Naive thymus-derived CD4-positive, alpha-beta T cell (primary cell): ENCODE measurements at regions not wholly inside any gene's neighbourhood (a gene's known extent, or its start where the extent isn't known, plus 50 kb on each side); places are given as distances from the start of the nearest gene placed in this dataset.

Experiments
- ATAC-seq: fragments of 150-1000 bp; cut with Tn5 transposase; 2 replicates; pipeline ENCODE4 v1.10.0; 2021; ENCODE audit warnings: mild to moderate bottlenecking, moderate library complexity
- CTCF ChIA-PET: fragments of 350-600 bp; sonication (Branson Sonifier 250); formaldehyde crosslinking; loops from one replicate; lab custom pipeline; 2021; ENCODE audit warnings: antibody characterized with exemption; lab: Charles Lee
- POLR2A ChIA-PET: fragments of 350-600 bp; sonication (Branson Sonifier 250); formaldehyde crosslinking; loops from one replicate; lab custom pipeline; 2021; ENCODE audit warnings: antibody characterized with exemption, inconsistent platforms; lab: Charles Lee
- DNase-seq, 9 donors: peaks; one replicate each; pipeline versions ENCODE4 v3.0.0 to v3.0.0-alpha.2; 2020 to 2022; ENCODE audit warnings: mixed read lengths in 1 of 9
- H3K27ac ChIP-seq: one replicate; pipeline ENCODE4 v1.7.0; 2013; ENCODE audit warnings: mild to moderate bottlenecking, low read depth, low read length, moderate library complexity
- H3K27me3 ChIP-seq, 2 donors: one replicate each; pipeline ENCODE4 v1.7.0; 2013; ENCODE audit warnings: low read length in 2 of 2, mild to moderate bottlenecking in 2 of 2, moderate library complexity in 2 of 2; ENCODE audit not compliant: control insufficient read depth in 2 of 2, insufficient read depth in 2 of 2
- H3K36me3 ChIP-seq, 3 experiments: 1 replicate in 2 of 3; 2 replicates in 1 of 3; pipeline ENCODE4 v1.7.0; 2013; ENCODE audit warnings: low read length in 3 of 3, mild to moderate bottlenecking in 3 of 3, moderate library complexity in 1 of 3; ENCODE audit not compliant: insufficient read depth in 3 of 3, control insufficient read depth in 2 of 3
- H3K4me1 ChIP-seq, 2 donors: one replicate each; pipeline ENCODE4 v1.7.0; 2013; ENCODE audit warnings: low read length in 2 of 2, mild to moderate bottlenecking in 2 of 2, moderate library complexity in 1 of 2; ENCODE audit not compliant: control insufficient read depth in 2 of 2, insufficient read depth in 2 of 2
- H3K4me3 ChIP-seq: 2 replicates; pipeline ENCODE4 v1.7.0; 2013; ENCODE audit warnings: mild to moderate bottlenecking, low read length
- H3K9me3 ChIP-seq, 3 experiments: 1 replicate in 2 of 3; 2 replicates in 1 of 3; pipeline ENCODE4 v1.7.0; 2013; ENCODE audit warnings: low read length in 3 of 3; ENCODE audit not compliant: control insufficient read depth in 2 of 3
- H3K27ac Mint-ChIP-seq, 9 donors: one replicate each; pipeline ENCODE4 v1.8.0; 2020 to 2022; ENCODE audit warnings: mixed read lengths in 9 of 9, mild to moderate bottlenecking in 8 of 9, moderate library complexity in 5 of 9, inconsistent platforms in 2 of 9
- H3K27me3 Mint-ChIP-seq, 5 donors: one replicate each; pipeline ENCODE4 v1.8.0; 2021 to 2022; ENCODE audit warnings: mixed read lengths in 5 of 5, mild to moderate bottlenecking in 1 of 5
- H3K36me3 Mint-ChIP-seq, 5 donors: one replicate each; pipeline ENCODE4 v1.8.0; 2020 to 2022; ENCODE audit warnings: mixed read lengths in 5 of 5, mild to moderate bottlenecking in 3 of 5, inconsistent platforms in 1 of 5
- H3K4me1 Mint-ChIP-seq, 7 donors: one replicate each; pipeline ENCODE4 v1.8.0; 2020 to 2022; ENCODE audit warnings: mixed read lengths in 7 of 7, mild to moderate bottlenecking in 3 of 7, inconsistent platforms in 1 of 7
- H3K4me3 Mint-ChIP-seq, 10 donors: one replicate each; pipeline ENCODE4 v1.8.0; 2020 to 2022; ENCODE audit warnings: mild to moderate bottlenecking in 10 of 10, mixed read lengths in 10 of 10, moderate library complexity in 6 of 10, inconsistent platforms in 2 of 10
- H3K9me3 Mint-ChIP-seq, 11 donors: one replicate each; pipeline ENCODE4 v1.8.0; 2020 to 2022; ENCODE audit warnings: mixed read lengths in 11 of 11, mild to moderate bottlenecking in 4 of 11, inconsistent platforms in 1 of 11, moderate library complexity in 1 of 11
- intact Hi-C, 2 donors: fragments of 100-400 bp; cut with micrococcal nuclease; formaldehyde crosslinking; loops; one replicate each; pipeline ENCODE4 v1.15.1; 2023

DNA sequence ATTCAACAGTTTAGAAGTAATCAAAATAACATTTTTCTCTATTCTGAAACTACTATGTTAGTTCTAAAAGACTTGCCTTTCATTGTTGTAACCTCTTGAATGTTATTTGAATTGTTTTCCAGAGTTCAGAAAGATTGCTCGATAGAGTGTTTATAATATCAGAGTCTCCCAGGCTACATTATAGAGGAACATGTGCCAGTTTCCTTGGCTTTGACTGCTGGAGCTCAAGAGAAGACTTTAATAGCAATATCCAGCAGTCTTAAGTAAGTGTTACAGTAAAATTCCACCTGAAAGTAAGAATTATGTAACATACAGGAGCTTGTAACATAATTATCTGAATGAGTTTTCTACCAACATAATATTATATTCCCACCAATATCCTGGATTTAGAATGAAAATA, 991.8 kb upstream of the ADGRB3 start:
- no peaks in the 10 kb centered on the region for H3K9me3 ChIP-seq
- H3K9me3 Mint-ChIP-seq = peaks cover 0 to 3% (median 0%) of the 10 kb centered on the region in 11 donors
- H3K4me3 Mint-ChIP-seq = no peak overlapping the region
- no peaks in the 10 kb centered on the region for H3K36me3 ChIP-seq
- H3K27me3 ChIP-seq = no peaks in the 10 kb centered on the region
- intact Hi-C loops = no loop called here
- no peaks in the 10 kb centered on the region for H3K4me1 ChIP-seq
- ChIA-PET POLR2A (no interaction called here), CTCF (no interaction called here)
- no peaks in the 10 kb centered on the region for H3K36me3 Mint-ChIP-seq
- no peak overlapping the region for H3K27ac ChIP-seq
- ATAC-seq (no peak), DNase-seq (no peak)
- no peaks in the 10 kb centered on the region for H3K4me1 Mint-ChIP-seq
- H3K4me3 ChIP-seq = no peak overlapping the region
- H3K27me3 Mint-ChIP-seq = no peaks in the 10 kb centered on the region
- H3K27ac Mint-ChIP-seq = no peak overlapping the region

- Mint-ChIP-seq H3K9me3 (peaks cover 0 to 3% (median 0%) of the 10 kb centered on the region in 11 donors), H3K27me3 (no peaks in the 10 kb centered on the region), H3K27ac (no peak overlapping the region), H3K36me3 (no peaks in the 10 kb centered on the region), H3K4me1 (no peaks in the 10 kb centered on the region), H3K4me3 (no peak overlapping the region)
- Histone ChIP-seq H3K4me1 (no peaks in the 10 kb centered on the region), H3K9me3 (no peaks in the 10 kb centered on the region), H3K36me3 (no peaks in the 10 kb centered on the region), H3K4me3 (no peak overlapping the region), H3K27ac (no peak overlapping the region), H3K27me3 (no peaks in the 10 kb centered on the region)
- POLR2A ChIA-PET = no interaction called here
- DNase-seq (no peak), ATAC-seq (no peak)
- CTCF ChIA-PET = no interaction called here
- intact Hi-C loops = no loop called here
Observed at GRCh38 chr6:67642582-67642981, 992.5 kb upstream of the ADGRB3 start.

DNA sequence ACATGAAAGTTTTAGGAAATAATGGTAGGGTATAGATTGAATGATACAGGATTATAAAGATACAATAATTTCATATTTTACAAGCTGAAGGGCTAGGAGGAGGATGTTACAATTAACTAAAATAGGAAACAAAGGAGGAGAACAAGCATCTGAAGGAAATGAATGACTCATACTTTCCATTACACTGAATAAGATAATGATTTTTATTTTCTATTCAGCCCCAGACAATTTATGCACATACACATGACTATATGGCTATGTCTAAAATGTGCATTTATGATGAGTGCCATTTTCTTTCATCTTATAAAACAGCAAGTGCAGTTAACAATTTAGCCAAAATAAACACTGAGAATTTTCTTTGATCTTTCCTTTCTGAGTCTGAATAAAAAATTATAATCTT, 994.6 kb upstream of the ADGRB3 start:
- peaks cover 0 to 3% (median 0%) of the 10 kb centered on the region in 11 donors for H3K9me3 Mint-ChIP-seq
- intact Hi-C loops = no loop called here

GRCh38 chr6:67639161-67639560, 995.9 kb upstream of the ADGRB3 start:
- intact Hi-C loops = no loop called here
- Mint-ChIP-seq H3K4me3 (no peak overlapping the region), H3K27me3 (no peaks in the 10 kb centered on the region), H3K9me3 (peaks cover 0 to 5% (median 2%) of the 10 kb centered on the region in 11 donors), H3K36me3 (no peaks in the 10 kb centered on the region), H3K4me1 (peaks cover 0 to 1% (median 0%) of the 10 kb centered on the region in 7 donors), H3K27ac (no peak overlapping the region)
- POLR2A ChIA-PET = no interaction called here
- CTCF ChIA-PET = no interaction called here
- ATAC-seq = no peak
- no peaks in the 10 kb centered on the region for H3K27me3 ChIP-seq
- no peaks in the 10 kb centered on the region for H3K36me3 ChIP-seq
- DNase-seq = no peak
- no peaks in the 10 kb centered on the region for H3K9me3 ChIP-seq
- H3K27ac ChIP-seq = no peak overlapping the region
- H3K4me3 ChIP-seq = no peak overlapping the region
- no peaks in the 10 kb centered on the region for H3K4me1 ChIP-seq

More for the DNA sequence above, 994.6 kb upstream of the ADGRB3 start:
- POLR2A ChIA-PET = no interaction called here
- Histone ChIP-seq H3K4me3 (no peak overlapping the region), H3K27me3 (no peaks in the 10 kb centered on the region), H3K36me3 (no peaks in the 10 kb centered on the region), H3K27ac (no peak overlapping the region), H3K4me1 (no peaks in the 10 kb centered on the region), H3K9me3 (no peaks in the 10 kb centered on the region)
- H3K27ac Mint-ChIP-seq = no peak overlapping the region
- DNase-seq = no peak
- no peaks in the 10 kb centered on the region for H3K36me3 Mint-ChIP-seq
- CTCF ChIA-PET = no interaction called here
- H3K4me3 Mint-ChIP-seq = no peak overlapping the region
- H3K4me1 Mint-ChIP-seq = peaks cover 0 to 1% (median 0%) of the 10 kb centered on the region in 7 donors
- no peaks in the 10 kb centered on the region for H3K27me3 Mint-ChIP-seq
- no peak for ATAC-seq

- intact Hi-C loops = no loop called here
- CTCF ChIA-PET = no interaction called here
- ATAC-seq = no peak
- Mint-ChIP-seq H3K4me1 (peaks cover 0 to 1% (median 0%) of the 10 kb centered on the region in 7 donors), H3K27ac (no peak overlapping the region), H3K4me3 (no peak overlapping the region), H3K27me3 (no peaks in the 10 kb centered on the region), H3K36me3 (no peaks in the 10 kb centered on the region), H3K9me3 (peaks cover 0 to 11% (median 4%) of the 10 kb centered on the region in 11 donors)
- Histone ChIP-seq H3K27me3 (no peaks in the 10 kb centered on the region), H3K27ac (no peak overlapping the region), H3K9me3 (no peaks in the 10 kb centered on the region), H3K4me1 (no peaks in the 10 kb centered on the region), H3K4me3 (no peak overlapping the region), H3K36me3 (no peaks in the 10 kb centered on the region)
- DNase-seq = no peak
- POLR2A ChIA-PET = no interaction called here
Observed at GRCh38 chr6:67634199-67634598, 1000.9 kb upstream of the ADGRB3 start.

GRCh38 chr6:67633058-67633457, 1002.0 kb upstream of the ADGRB3 start:
- H3K9me3 ChIP-seq = no peaks in the 10 kb centered on the region
- ChIA-PET POLR2A (no interaction called here), CTCF (no interaction called here)
- H3K27me3 ChIP-seq = no peaks in the 10 kb centered on the region
- Mint-ChIP-seq H3K27ac (no peak overlapping the region), H3K4me3 (no peak overlapping the region), H3K4me1 (peaks cover 0 to 1% (median 0%) of the 10 kb centered on the region in 7 donors), H3K9me3 (peaks cover 0 to 15% (median 4%) of the 10 kb centered on the region in 11 donors), H3K36me3 (no peaks in the 10 kb centered on the region), H3K27me3 (no peaks in the 10 kb centered on the region)
- ATAC-seq = no peak
- no peak overlapping the region for H3K27ac ChIP-seq
- H3K36me3 ChIP-seq = no peaks in the 10 kb centered on the region
- H3K4me1 ChIP-seq = no peaks in the 10 kb centered on the region
- intact Hi-C loops = no loop called here
- H3K4me3 ChIP-seq = no peak overlapping the region
- no peak for DNase-seq

GRCh38 chr6:67630146-67630545, 1004.9 kb upstream of the ADGRB3 start:
- H3K27ac ChIP-seq = no peak overlapping the region
- no peaks in the 10 kb centered on the region for H3K4me1 ChIP-seq
- Mint-ChIP-seq H3K27me3 (no peaks in the 10 kb centered on the region), H3K4me3 (no peak overlapping the region), H3K36me3 (no peaks in the 10 kb centered on the region), H3K27ac (no peak overlapping the region), H3K9me3 (peaks cover 0 to 15% (median 4%) of the 10 kb centered on the region in 11 donors), H3K4me1 (no peaks in the 10 kb centered on the region)
- no peak for ATAC-seq
- no peaks in the 10 kb centered on the region for H3K9me3 ChIP-seq
- H3K4me3 ChIP-seq = no peak overlapping the region
- intact Hi-C loops = no loop called here
- no peaks in the 10 kb centered on the region for H3K36me3 ChIP-seq
- DNase-seq = no peak
- H3K27me3 ChIP-seq = no peaks in the 10 kb centered on the region
- POLR2A ChIA-PET = no interaction called here
- CTCF ChIA-PET = no interaction called here
